SU-DHL-6 (cell line): ENCODE measurements at regions not wholly inside any gene's neighbourhood (a gene's known extent, or its start where the extent isn't known, plus 50 kb on each side); places are given as distances from the start of the nearest gene placed in this dataset.
"Not testable (repeated sequence)": the region's sequence is repeated elsewhere in the genome, so short reads cannot be mapped to it uniquely, and the experiment has no call there.

Experiments used
- CTCF ChIP-seq: fragments of 200-600 bp; sonication (generic); IDR thresholded peaks from one replicate; pipeline ENCODE4 v1.5.1; 2017; ENCODE audit warnings: antibody characterized with exemption, mild to moderate bottlenecking, low read length, moderate library complexity; ENCODE audit not compliant: insufficient read depth, poor library complexity, severe bottlenecking
- EZH2phosphoT487 ChIP-seq: fragments of 200-600 bp; sonication (generic), shearing (Covaris generic); conservative IDR thresholded peaks from 2 replicates; pipeline ENCODE4 v1.6.1; 2018; ENCODE audit warnings: mild to moderate bottlenecking, antibody characterized with exemption, low read length, moderate library complexity, mixed read lengths

GRCh38 chr5:173684535-173684934 is 68.1 kb upstream of the BOD1 start:
- TF ChIP-seq CTCF, EZH2phosphoT487: not testable (repeated sequence)
